ENCODE measurements at regions not wholly inside any gene's neighbourhood (a gene's known extent, or its start where the extent isn't known, plus 50 kb on each side); places are given as distances from the start of the nearest gene placed in this dataset.
"Not testable (repeated sequence)": the region's sequence is repeated elsewhere in the genome, so short reads cannot be mapped to it uniquely, and the experiment has no call there.

DNA sequence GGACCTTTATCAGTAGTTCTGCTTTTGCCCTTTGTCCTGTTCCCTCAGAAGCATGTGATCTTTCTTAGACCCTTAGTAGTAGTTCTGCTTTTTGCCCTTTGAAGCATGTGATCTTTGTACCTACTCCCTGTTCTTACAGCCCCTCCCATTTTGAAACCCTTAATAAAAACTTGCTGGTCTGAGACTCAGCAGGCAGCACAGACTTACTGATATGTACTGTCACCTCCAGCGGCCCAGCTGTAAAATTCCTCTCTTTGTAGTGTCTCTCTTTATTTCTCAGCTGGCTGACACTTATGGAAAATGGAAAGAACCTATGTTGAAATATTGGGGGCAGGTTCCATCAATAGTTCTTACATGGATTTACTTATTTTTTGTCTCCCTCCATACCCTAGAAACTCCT, 110.4 kb downstream of the UNC93B1 start:
- TF ChIP-seq POLR2A (IDR thresholded peaks at IDR 0.05), result not testable (repeated sequence)
- TF ChIP-seq, protein P1, sequence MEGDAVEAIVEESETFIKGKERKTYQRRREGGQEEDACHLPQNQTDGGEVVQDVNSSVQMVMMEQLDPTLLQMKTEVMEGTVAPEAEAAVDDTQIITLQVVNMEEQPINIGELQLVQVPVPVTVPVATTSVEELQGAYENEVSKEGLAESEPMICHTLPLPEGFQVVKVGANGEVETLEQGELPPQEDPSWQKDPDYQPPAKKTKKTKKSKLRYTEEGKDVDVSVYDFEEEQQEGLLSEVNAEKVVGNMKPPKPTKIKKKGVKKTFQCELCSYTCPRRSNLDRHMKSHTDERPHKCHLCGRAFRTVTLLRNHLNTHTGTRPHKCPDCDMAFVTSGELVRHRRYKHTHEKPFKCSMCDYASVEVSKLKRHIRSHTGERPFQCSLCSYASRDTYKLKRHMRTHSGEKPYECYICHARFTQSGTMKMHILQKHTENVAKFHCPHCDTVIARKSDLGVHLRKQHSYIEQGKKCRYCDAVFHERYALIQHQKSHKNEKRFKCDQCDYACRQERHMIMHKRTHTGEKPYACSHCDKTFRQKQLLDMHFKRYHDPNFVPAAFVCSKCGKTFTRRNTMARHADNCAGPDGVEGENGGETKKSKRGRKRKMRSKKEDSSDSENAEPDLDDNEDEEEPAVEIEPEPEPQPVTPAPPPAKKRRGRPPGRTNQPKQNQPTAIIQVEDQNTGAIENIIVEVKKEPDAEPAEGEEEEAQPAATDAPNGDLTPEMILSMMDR (IDR thresholded peaks at IDR 0.05), result not testable (repeated sequence)
